ENCODE measurements at regions not wholly inside any gene's neighbourhood (a gene's known extent, or its start where the extent isn't known, plus 50 kb on each side); places are given as distances from the start of the nearest gene placed in this dataset.

- Mint-ChIP-seq H3K36me3 (ENCODE audit: low read depth) (no peaks in the 10 kb centered on the region), H3K27ac (no peak overlapping the region), H3K27me3 (peaks cover 6% of the 10 kb centered on the region), H3K4me1 (ENCODE audit: low read depth) (no peaks in the 10 kb centered on the region), H3K4me3 (no peak overlapping the region), H3K9me3 (no peaks in the 10 kb centered on the region)
- no peak for DNase-seq
- TF ChIP-seq, protein P1, sequence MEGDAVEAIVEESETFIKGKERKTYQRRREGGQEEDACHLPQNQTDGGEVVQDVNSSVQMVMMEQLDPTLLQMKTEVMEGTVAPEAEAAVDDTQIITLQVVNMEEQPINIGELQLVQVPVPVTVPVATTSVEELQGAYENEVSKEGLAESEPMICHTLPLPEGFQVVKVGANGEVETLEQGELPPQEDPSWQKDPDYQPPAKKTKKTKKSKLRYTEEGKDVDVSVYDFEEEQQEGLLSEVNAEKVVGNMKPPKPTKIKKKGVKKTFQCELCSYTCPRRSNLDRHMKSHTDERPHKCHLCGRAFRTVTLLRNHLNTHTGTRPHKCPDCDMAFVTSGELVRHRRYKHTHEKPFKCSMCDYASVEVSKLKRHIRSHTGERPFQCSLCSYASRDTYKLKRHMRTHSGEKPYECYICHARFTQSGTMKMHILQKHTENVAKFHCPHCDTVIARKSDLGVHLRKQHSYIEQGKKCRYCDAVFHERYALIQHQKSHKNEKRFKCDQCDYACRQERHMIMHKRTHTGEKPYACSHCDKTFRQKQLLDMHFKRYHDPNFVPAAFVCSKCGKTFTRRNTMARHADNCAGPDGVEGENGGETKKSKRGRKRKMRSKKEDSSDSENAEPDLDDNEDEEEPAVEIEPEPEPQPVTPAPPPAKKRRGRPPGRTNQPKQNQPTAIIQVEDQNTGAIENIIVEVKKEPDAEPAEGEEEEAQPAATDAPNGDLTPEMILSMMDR (IDR thresholded peaks at IDR 0.05): no peak
- ATAC-seq: no peak
- ChIA-PET CTCF (no interaction called here), POLR2A (no interaction called here)
- intact Hi-C loops (cut with micrococcal nuclease): no loop called here
Observed at GRCh38 chr10:10438335-10439100, 579.2 kb upstream of the CELF2 start.

DNA sequence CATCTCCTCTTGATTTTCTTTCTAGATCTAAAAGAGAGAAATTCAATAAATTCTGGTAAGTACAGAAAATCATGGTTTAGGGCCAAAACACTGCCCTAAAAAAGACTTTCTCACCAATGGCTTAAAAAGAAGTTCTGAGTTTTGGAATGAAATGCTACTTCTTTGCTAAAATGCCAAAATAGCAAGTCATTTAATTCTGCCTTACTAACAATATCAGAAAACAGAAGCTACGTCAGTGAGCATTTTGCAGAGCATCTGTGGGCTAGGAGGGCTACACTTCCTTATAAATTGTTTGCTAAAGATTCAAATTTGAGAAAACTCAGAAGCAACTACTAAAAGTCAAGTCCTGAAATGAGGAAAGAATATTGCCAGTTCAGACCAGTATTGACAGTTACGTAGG lies 560.8 kb upstream of the CELF2 start:
- TF ChIP-seq, protein P1 (IDR thresholded peaks at IDR 0.05): no peak
- no peak overlapping the region for H3K4me3 Mint-ChIP-seq
- CTCF ChIA-PET: interaction anchor here (0.6 to 1.1 kb wide), 2 partner anchors 9 to 39 kb away, joined by 3 read pairs; no protein-coding TSS in a partner anchor
- no peak for ATAC-seq
- no peak for DNase-seq
- H3K9me3 Mint-ChIP-seq: peaks cover 4% of the 10 kb centered on the region
- H3K36me3 Mint-ChIP-seq (ENCODE audit: low read depth): no peaks in the 10 kb centered on the region
- POLR2A ChIA-PET: no interaction called here
- intact Hi-C loops (cut with micrococcal nuclease): no loop called here
- H3K4me1 Mint-ChIP-seq (ENCODE audit: low read depth): no peaks in the 10 kb centered on the region
- no peak overlapping the region for H3K27ac Mint-ChIP-seq
- H3K27me3 Mint-ChIP-seq: peaks cover 6% of the 10 kb centered on the region

DNA sequence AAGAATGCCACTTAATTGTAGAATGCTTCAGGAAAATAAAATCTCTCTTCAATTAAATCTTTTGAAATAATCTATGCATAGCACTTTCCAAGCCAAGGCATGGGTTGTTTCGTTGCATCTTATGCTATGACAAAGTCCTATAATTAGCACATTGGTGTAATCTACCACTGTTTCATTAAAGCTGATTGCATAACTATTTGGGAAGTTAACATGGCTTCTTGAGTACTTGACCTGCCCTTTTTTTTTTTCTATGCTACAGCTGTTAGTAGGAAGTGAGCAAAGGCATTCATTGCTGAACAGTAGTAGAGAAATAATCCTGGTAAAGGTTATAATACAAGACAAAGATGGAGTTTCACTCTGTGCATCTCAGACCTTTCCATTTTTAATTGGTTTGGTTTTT lies 557.2 kb upstream of the CELF2 start:
- no peak for ATAC-seq
- Mint-ChIP-seq H3K4me3 (no peak overlapping the region), H3K27me3 (peaks cover 7% of the 10 kb centered on the region)

DNA sequence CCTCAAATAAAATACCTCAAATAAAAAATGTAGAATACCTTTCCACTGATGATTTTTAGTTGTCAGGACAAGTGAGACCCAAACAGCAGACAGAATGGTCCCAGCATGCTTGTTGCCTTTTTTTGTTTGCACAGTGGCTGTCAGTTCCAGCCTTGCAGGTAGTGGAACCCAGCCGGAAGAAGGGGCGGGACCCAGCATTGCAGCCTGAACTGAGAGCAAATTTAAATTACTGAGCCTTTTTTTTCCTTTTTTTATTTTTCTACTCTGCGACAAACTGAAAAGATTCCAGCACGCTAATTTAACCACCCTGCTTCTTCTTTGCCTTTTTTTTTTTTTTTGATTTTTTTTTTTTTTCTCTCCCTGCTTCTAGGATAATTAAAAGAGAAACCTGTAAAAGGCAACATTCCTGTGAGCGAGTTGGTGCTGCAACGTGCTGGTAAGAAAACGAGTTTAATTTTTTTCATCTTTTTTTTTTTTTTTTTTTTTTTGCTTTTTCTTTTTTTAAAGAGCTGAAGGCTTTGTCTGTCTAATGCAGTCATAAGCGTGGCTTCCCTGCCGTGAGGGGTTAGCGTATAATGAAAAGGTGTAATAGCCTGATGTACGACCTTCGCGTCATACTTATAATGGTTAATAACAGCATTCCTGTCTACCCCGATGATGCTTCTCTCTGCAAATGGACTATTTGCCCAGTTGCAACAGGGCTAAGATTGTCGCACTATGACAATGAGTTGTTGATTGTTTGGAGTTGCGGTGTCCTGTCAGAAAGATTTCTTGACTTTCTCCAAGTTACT lies 555.3 kb upstream of the CELF2 start:
- no peak overlapping the region for H3K27ac Mint-ChIP-seq
- H3K4me1 Mint-ChIP-seq (ENCODE audit: low read depth): no peaks in the 10 kb centered on the region
- no peak overlapping the region for H3K4me3 Mint-ChIP-seq
- DNase-seq (no peak), ATAC-seq (no peak)
- CTCF ChIA-PET: no interaction called here
- TF ChIP-seq, protein P1 (IDR thresholded peaks at IDR 0.05): no peak
- H3K36me3 Mint-ChIP-seq (ENCODE audit: low read depth): no peaks in the 10 kb centered on the region
- POLR2A ChIA-PET: no interaction called here
- intact Hi-C loops (cut with micrococcal nuclease): no loop called here
- peaks cover 7% of the 10 kb centered on the region for H3K27me3 Mint-ChIP-seq
- no peaks in the 10 kb centered on the region for H3K9me3 Mint-ChIP-seq

More for the DNA sequence above, 557.2 kb upstream of the CELF2 start:
- CTCF ChIA-PET: no interaction called here
- DNase-seq: no peak
- H3K4me1 Mint-ChIP-seq (ENCODE audit: low read depth): no peaks in the 10 kb centered on the region
- H3K36me3 Mint-ChIP-seq (ENCODE audit: low read depth): no peaks in the 10 kb centered on the region
- intact Hi-C loops (cut with micrococcal nuclease): no loop called here
- POLR2A ChIA-PET: no interaction called here
- H3K27ac Mint-ChIP-seq: no peak overlapping the region
- TF ChIP-seq, protein P1 (IDR thresholded peaks at IDR 0.05): no peak
- H3K9me3 Mint-ChIP-seq: no peaks in the 10 kb centered on the region

GRCh38 chr10:10471758-10472157 lies 545.9 kb upstream of the CELF2 start:
- no peak for DNase-seq
- H3K4me1 Mint-ChIP-seq (ENCODE audit: low read depth): no peaks in the 10 kb centered on the region
- no peak overlapping the region for H3K4me3 Mint-ChIP-seq
- intact Hi-C loops (cut with micrococcal nuclease): no loop called here
- peaks cover 2% of the 10 kb centered on the region for H3K9me3 Mint-ChIP-seq
- ChIA-PET POLR2A (no interaction called here), CTCF (no interaction called here)
- H3K36me3 Mint-ChIP-seq (ENCODE audit: low read depth): no peaks in the 10 kb centered on the region
- peaks cover 11% of the 10 kb centered on the region for H3K27me3 Mint-ChIP-seq
- no peak overlapping the region for H3K27ac Mint-ChIP-seq
- no peak for ATAC-seq
- TF ChIP-seq, protein P1 (IDR thresholded peaks at IDR 0.05): no peak

Measured in activated CD8-positive, alpha-beta T cell treated with anti-CD3 and anti-CD28 coated beads for 36 hours (primary cell).